ENCODE measurements at regions not wholly inside any gene's neighbourhood (a gene's known extent, or its start where the extent isn't known, plus 50 kb on each side); places are given as distances from the start of the nearest gene placed in this dataset.

DNA sequence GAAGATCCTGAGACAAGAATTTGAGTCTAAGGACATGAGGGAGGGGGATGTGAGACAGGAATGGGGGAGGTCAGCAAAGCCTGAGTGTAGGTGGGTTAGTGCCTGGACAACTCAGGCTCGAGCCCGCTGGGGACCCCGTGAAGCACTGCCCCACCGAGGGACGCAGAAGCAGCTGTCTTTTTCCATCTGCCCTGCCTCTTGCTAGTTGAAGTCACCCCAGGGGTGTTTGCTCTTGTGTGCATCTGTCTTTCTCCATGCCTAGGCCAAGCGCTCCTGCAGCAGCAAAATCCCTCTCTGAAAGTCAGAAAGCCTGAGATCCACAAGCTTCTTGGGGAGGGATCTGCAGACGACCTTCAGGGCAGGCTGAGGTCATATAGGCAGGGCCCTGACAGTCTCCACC is 79.0 kb upstream of the CELF2 start:
- dilution Hi-C loops (cut with MboI; ENCODE audit: extremely low pct_ligation_motif_present, low sequenced_read_pairs) (no loop called here), intact Hi-C loops (cut with micrococcal nuclease) (no loop called here)
- Histone ChIP-seq H3K27ac (ENCODE audit: insufficient read depth, low read depth, low read length) (no peak overlapping the region), H3K36me3 (ENCODE audit: control insufficient read depth in 2 of 2, extremely low read depth in 1 of 2, insufficient read depth in 2 of 2, low read length in 2 of 2) (no peaks in the 10 kb centered on the region), H2AFZ (ENCODE audit: low read depth, low read length) (no peak overlapping the region), H3K4me2 (ENCODE audit: insufficient read depth, low read length) (no peak overlapping the region), H3K27me3 (ENCODE audit: control insufficient read depth in 2 of 2, insufficient read depth in 2 of 2, low read length in 2 of 2) (no peaks in the 10 kb centered on the region), H3K79me2 (ENCODE audit: control insufficient read depth, insufficient read depth, low read length) (no peaks in the 10 kb centered on the region), H3K4me3 (replicated peaks in 1 of 3; ENCODE audit: insufficient read depth in 1 of 3, low read depth in 1 of 3, low read length in 3 of 3) (no peak overlapping the region), H4K20me1 (replicated peaks; ENCODE audit: control insufficient read depth, extremely low read depth, insufficient read depth, low read length) (no peaks in the 10 kb centered on the region), H3K4me1 (ENCODE audit: control insufficient read depth, extremely low read depth, insufficient read depth, low read length) (no peaks in the 10 kb centered on the region), H3K9ac (replicated peaks; ENCODE audit: extremely low read depth, insufficient read depth, low read length) (no peak overlapping the region), H3K9me1 (replicated peaks; ENCODE audit: control insufficient read depth, extremely low read depth, insufficient read depth, low read length) (no peaks in the 10 kb centered on the region), H3K9me3 (replicated peaks; ENCODE audit: control insufficient read depth, insufficient read depth, low read length) (no peaks in the 10 kb centered on the region)
- no peak for FAIRE-seq
- no peak for DNase-seq (ENCODE audit: low read depth, low spot score)
- BruUV-seq (replicated peaks): no TSS peak
- CTCF ChIA-PET: no interaction called here
- POLR2A ChIA-PET: no interaction called here
- no peak for TF ChIP-seq EZH2 (IDR thresholded peaks at IDR 0.05; ENCODE audit: borderline replicate concordance, low read depth, low read length, severe bottlenecking)
- no peak for TF ChIP-seq POLR2AphosphoS5 (IDR thresholded peaks at IDR 0.05; ENCODE audit: insufficient read depth, low read depth, low read length)
- TF ChIP-seq FOS (IDR thresholded peaks at IDR 0.05; ENCODE audit: borderline replicate concordance, insufficient read depth, low read length): no peak
- TF ChIP-seq, protein P1, sequence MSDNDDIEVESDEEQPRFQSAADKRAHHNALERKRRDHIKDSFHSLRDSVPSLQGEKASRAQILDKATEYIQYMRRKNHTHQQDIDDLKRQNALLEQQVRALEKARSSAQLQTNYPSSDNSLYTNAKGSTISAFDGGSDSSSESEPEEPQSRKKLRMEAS (IDR thresholded peaks at IDR 0.05; ENCODE audit: insufficient read depth, insufficient read length): no peak
- no peak for TF ChIP-seq POLR2A (IDR thresholded peaks at IDR 0.05; ENCODE audit: low read depth, low read length)
- TF ChIP-seq GATA2 (IDR thresholded peaks at IDR 0.05; ENCODE audit: insufficient read depth, insufficient read length, low read depth, low read length): no peak
- TF ChIP-seq, protein P2, sequence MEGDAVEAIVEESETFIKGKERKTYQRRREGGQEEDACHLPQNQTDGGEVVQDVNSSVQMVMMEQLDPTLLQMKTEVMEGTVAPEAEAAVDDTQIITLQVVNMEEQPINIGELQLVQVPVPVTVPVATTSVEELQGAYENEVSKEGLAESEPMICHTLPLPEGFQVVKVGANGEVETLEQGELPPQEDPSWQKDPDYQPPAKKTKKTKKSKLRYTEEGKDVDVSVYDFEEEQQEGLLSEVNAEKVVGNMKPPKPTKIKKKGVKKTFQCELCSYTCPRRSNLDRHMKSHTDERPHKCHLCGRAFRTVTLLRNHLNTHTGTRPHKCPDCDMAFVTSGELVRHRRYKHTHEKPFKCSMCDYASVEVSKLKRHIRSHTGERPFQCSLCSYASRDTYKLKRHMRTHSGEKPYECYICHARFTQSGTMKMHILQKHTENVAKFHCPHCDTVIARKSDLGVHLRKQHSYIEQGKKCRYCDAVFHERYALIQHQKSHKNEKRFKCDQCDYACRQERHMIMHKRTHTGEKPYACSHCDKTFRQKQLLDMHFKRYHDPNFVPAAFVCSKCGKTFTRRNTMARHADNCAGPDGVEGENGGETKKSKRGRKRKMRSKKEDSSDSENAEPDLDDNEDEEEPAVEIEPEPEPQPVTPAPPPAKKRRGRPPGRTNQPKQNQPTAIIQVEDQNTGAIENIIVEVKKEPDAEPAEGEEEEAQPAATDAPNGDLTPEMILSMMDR (IDR thresholded peaks at IDR 0.05; ENCODE audit: extremely low read depth in 1 of 2, insufficient read depth in 1 of 2, low read depth in 1 of 2, low read length in 2 of 2): no peak
- TF ChIP-seq JUN (IDR thresholded peaks at IDR 0.05; ENCODE audit: borderline replicate concordance, insufficient read depth, insufficient read length, low read depth): no peak
- no peak for TF ChIP-seq MYC (IDR thresholded peaks at IDR 0.05; ENCODE audit: low read depth, low read length)

Measured in endothelial cell of umbilical vein (primary cell).